ENCODE measurements at regions not wholly inside any gene's neighbourhood (a gene's known extent, or its start where the extent isn't known, plus 50 kb on each side); places are given as distances from the start of the nearest gene placed in this dataset.

- TF ChIP-seq CTCF (IDR thresholded peaks at IDR 0.05 in 4 of 5, conservative IDR thresholded peaks at IDR 0.05 in 1 of 5) (no peak), POLR2A (IDR thresholded peaks at IDR 0.05) (no peak)
Observed at GRCh38 chr4:19930742-19931141, 321.0 kb upstream of the SLIT2 start.

All from gastrocnemius medialis (tissue), 4 donors.